ENCODE measurements at regions not wholly inside any gene's neighbourhood (a gene's known extent, or its start where the extent isn't known, plus 50 kb on each side); places are given as distances from the start of the nearest gene placed in this dataset.

DNA sequence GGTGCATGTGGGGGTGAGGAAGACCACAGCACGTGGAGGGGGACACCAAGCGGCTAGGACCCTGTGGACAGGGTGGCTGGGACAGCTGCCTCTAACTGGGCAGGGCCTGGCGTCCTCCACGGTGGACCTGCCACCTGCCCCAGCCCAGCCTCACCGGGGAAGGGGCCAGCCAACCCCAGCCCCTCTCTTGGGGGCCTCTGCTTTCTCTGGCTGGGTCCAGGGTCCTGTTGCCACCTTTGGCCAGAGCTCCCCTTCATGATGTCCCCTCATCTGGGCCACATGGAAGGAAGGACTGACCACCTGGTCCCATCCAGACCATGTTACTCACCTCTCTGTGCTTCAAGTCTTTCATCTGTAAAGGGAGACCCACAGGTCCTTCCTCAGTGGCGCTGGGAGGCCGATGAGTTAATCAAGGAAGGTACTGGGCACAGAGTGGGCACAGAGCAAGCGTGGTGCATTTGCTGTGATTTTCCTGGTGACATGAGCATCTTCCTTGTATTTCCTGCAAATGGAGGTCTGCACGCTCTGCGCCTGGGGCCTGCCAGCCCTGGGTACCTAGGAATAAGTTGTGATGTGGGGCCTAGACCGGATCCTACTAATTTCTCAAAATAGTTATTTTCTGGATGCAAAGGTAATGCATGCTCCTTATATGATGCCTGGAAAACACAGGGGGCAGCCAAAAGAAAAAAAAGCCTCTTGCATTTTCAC lies 538.4 kb downstream of the TBC1D22A start:
- H3K4me3 ChIP-seq (replicated peaks in 1 of 3; ENCODE audit: insufficient read depth in 1 of 3, low read depth in 2 of 3, low read length in 3 of 3), result no peak overlapping the region
- H2AFZ ChIP-seq (ENCODE audit: low read length), result no peak overlapping the region
- no peaks in the 10 kb centered on the region for H3K9me3 ChIP-seq (ENCODE audit: low read length)
- H3K79me2 ChIP-seq (ENCODE audit: insufficient read depth, low read length), result no peaks in the 10 kb centered on the region
- ChIA-PET CTCF (ENCODE audit: low intra/inter-chr PET ratio, low total read pairs) (no interaction called here), POLR2A (no interaction called here)
- TF ChIP-seq SMAD1 (CRISPR knock-in tag; IDR thresholded peaks at IDR 0.05; ENCODE audit: borderline replicate concordance, low read depth) (no peak), EZH2 (conservative IDR thresholded peaks at IDR 0.05; ENCODE audit: low read depth, low read length) (no peak), ZNF883 (CRISPR knock-in tag; IDR thresholded peaks at IDR 0.05; ENCODE audit: not compliant biosample characterization) (no peak), FLYWCH1 (CRISPR knock-in tag; IDR thresholded peaks at IDR 0.05) (no peak), ZNF382 (CRISPR knock-in tag; IDR thresholded peaks at IDR 0.05; ENCODE audit: borderline replicate concordance) (no peak), ATF1 (CRISPR knock-in tag; IDR thresholded peaks at IDR 0.05) (no peak), ZNF563 (CRISPR knock-in tag; IDR thresholded peaks at IDR 0.05) (no peak), ZNF724P (CRISPR knock-in tag; IDR thresholded peaks at IDR 0.05; ENCODE audit: borderline replicate concordance) (no peak), SMYD3 (CRISPR knock-in tag; IDR thresholded peaks at IDR 0.05) (no peak), GTF3A (CRISPR knock-in tag; conservative IDR thresholded peaks at IDR 0.05) (no peak), GFI1 (CRISPR knock-in tag; IDR thresholded peaks at IDR 0.05; ENCODE audit: borderline replicate concordance) (no peak), EEA1 (CRISPR knock-in tag; IDR thresholded peaks at IDR 0.05; ENCODE audit: borderline replicate concordance) (no peak), FOXK2 (IDR thresholded peaks at IDR 0.05) (no peak), HOXA3 (CRISPR knock-in tag; IDR thresholded peaks at IDR 0.05) (no peak), ZC3H4 (CRISPR knock-in tag; IDR thresholded peaks at IDR 0.05; ENCODE audit: borderline replicate concordance) (no peak), TBX2 (CRISPR knock-in tag; IDR thresholded peaks at IDR 0.05; ENCODE audit: borderline replicate concordance) (no peak)
- TF ChIP-seq, protein P1, sequence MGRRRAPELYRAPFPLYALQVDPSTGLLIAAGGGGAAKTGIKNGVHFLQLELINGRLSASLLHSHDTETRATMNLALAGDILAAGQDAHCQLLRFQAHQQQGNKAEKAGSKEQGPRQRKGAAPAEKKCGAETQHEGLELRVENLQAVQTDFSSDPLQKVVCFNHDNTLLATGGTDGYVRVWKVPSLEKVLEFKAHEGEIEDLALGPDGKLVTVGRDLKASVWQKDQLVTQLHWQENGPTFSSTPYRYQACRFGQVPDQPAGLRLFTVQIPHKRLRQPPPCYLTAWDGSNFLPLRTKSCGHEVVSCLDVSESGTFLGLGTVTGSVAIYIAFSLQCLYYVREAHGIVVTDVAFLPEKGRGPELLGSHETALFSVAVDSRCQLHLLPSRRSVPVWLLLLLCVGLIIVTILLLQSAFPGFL (CRISPR knock-in tag; IDR thresholded peaks at IDR 0.05), result no peak
- TF ChIP-seq, protein P2, sequence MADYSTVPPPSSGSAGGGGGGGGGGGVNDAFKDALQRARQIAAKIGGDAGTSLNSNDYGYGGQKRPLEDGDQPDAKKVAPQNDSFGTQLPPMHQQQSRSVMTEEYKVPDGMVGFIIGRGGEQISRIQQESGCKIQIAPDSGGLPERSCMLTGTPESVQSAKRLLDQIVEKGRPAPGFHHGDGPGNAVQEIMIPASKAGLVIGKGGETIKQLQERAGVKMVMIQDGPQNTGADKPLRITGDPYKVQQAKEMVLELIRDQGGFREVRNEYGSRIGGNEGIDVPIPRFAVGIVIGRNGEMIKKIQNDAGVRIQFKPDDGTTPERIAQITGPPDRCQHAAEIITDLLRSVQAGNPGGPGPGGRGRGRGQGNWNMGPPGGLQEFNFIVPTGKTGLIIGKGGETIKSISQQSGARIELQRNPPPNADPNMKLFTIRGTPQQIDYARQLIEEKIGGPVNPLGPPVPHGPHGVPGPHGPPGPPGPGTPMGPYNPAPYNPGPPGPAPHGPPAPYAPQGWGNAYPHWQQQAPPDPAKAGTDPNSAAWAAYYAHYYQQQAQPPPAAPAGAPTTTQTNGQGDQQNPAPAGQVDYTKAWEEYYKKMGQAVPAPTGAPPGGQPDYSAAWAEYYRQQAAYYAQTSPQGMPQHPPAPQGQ (CRISPR knock-in tag; IDR thresholded peaks at IDR 0.05; ENCODE audit: borderline replicate concordance), result no peak
- TF ChIP-seq, protein P3, sequence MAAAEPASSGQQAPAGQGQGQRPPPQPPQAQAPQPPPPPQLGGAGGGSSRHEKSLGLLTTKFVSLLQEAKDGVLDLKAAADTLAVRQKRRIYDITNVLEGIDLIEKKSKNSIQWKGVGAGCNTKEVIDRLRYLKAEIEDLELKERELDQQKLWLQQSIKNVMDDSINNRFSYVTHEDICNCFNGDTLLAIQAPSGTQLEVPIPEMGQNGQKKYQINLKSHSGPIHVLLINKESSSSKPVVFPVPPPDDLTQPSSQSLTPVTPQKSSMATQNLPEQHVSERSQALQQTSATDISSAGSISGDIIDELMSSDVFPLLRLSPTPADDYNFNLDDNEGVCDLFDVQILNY (CRISPR knock-in tag; conservative IDR thresholded peaks at IDR 0.05), result no peak
- no peak overlapping the region for H3K27ac ChIP-seq (ENCODE audit: extremely low read length, insufficient read depth, low read length)
- H3K36me3 ChIP-seq (replicated peaks in 1 of 2; ENCODE audit: control insufficient read depth in 1 of 2, insufficient read depth in 2 of 2, low read length in 2 of 2), result no peaks in the 10 kb centered on the region
- ATAC-seq (no peak), DNase-seq (ENCODE audit: low spot score) (no peak), FAIRE-seq (no peak)
- WGBS (ENCODE audit: low lambda C conversion rate), result 26% methylated on average over 4 of the region's 11 CpGs
- no peak overlapping the region for H3K9ac ChIP-seq (ENCODE audit: insufficient read depth, low read depth, low read length)
- H3K4me1 ChIP-seq (ENCODE audit: insufficient read depth, low read length), result no peaks in the 10 kb centered on the region
- no peak overlapping the region for H3K4me2 ChIP-seq (ENCODE audit: low read depth, low read length)
- in situ Hi-C loops (cut with HindIII; ENCODE audit: extremely low pct_ligation_motif_present, low pct_unique_long_range_greater_than_20kb) (no loop called here), intact Hi-C loops (cut with micrococcal nuclease; ENCODE audit: unreplicated experiment) (no loop called here)
- no TSS peak for BruUV-seq (replicated peaks)
- H3K27me3 ChIP-seq (ENCODE audit: control insufficient read depth in 1 of 2, insufficient read depth in 2 of 2, low read length in 2 of 2), result peaks cover 4 to 57% of the 10 kb centered on the region in 2 experiments; a peak in 4 of 5 replicates
- H4K20me1 ChIP-seq (ENCODE audit: insufficient read depth, low read length), result no peaks in the 10 kb centered on the region

Measured in HepG2 (cell line).